ENCODE measurements at regions not wholly inside any gene's neighbourhood (a gene's known extent, or its start where the extent isn't known, plus 50 kb on each side); places are given as distances from the start of the nearest gene placed in this dataset.

GRCh38 chr5:104178829-104179456, 616.4 kb upstream of the NUDT12 start:
- intact Hi-C loops (cut with micrococcal nuclease; ENCODE audit: unreplicated experiment), result loop anchor here (1.0 to 10.0 kb wide), 3 partner anchors 234 to 597 kb away; no protein-coding TSS in a partner anchor
- no peaks in the 10 kb centered on the region for H3K36me3 ChIP-seq (ENCODE audit: insufficient read depth, low read length, poor library complexity, severe bottlenecking)
- no TSS peak for BruUV-seq (replicated peaks)
- no peak overlapping the region for H3K4me3 ChIP-seq (ENCODE audit: low read depth, low read length, poor library complexity, severe bottlenecking)
- peaks cover 31% of the 10 kb centered on the region for H3K9me3 ChIP-seq (ENCODE audit: low read depth, low read length, poor library complexity, severe bottlenecking)
- no peak overlapping the region for H3K27ac ChIP-seq (ENCODE audit: low read depth, low read length, poor library complexity, severe bottlenecking)
- peaks cover 4% of the 10 kb centered on the region for H3K4me1 ChIP-seq (ENCODE audit: insufficient read depth, low read length, poor library complexity, severe bottlenecking)
- peak; percentile 50 for TF ChIP-seq CTCF (conservative IDR thresholded peaks at IDR 0.05; ENCODE audit: low read depth, low read length)
- TF ChIP-seq EZH2 (IDR thresholded peaks at IDR 0.05; ENCODE audit: borderline replicate concordance, low read depth, low read length, poor library complexity, severe bottlenecking), result no peak
- no peaks in the 10 kb centered on the region for H3K27me3 ChIP-seq (replicated peaks; ENCODE audit: insufficient read depth, low read depth, low read length, poor library complexity)
- peak; percentile 66 for DNase-seq (ENCODE audit: low spot score)
- POLR2A ChIA-PET (ENCODE audit: low non-redundant PET), result no interaction called here
- CTCF ChIA-PET, result interaction anchor here (0.6 to 1.3 kb wide), 6 partner anchors 11 to 1873 kb away, joined by 3 to 8 read pairs (median 3); no protein-coding TSS in a partner anchor

- POLR2A ChIA-PET (ENCODE audit: low non-redundant PET), result no interaction called here
- BruUV-seq (replicated peaks), result no TSS peak
- TF ChIP-seq CTCF (conservative IDR thresholded peaks at IDR 0.05; ENCODE audit: low read depth, low read length) (no peak), EZH2 (IDR thresholded peaks at IDR 0.05; ENCODE audit: borderline replicate concordance, low read depth, low read length, poor library complexity, severe bottlenecking) (no peak)
- Histone ChIP-seq H3K27ac (ENCODE audit: low read depth, low read length, poor library complexity, severe bottlenecking) (no peak overlapping the region), H3K4me1 (ENCODE audit: insufficient read depth, low read length, poor library complexity, severe bottlenecking) (peaks cover 10% of the 10 kb centered on the region), H3K4me3 (ENCODE audit: low read depth, low read length, poor library complexity, severe bottlenecking) (no peak overlapping the region), H3K9me3 (ENCODE audit: low read depth, low read length, poor library complexity, severe bottlenecking) (peaks cover 31% of the 10 kb centered on the region), H3K36me3 (ENCODE audit: insufficient read depth, low read length, poor library complexity, severe bottlenecking) (no peaks in the 10 kb centered on the region), H3K27me3 (replicated peaks; ENCODE audit: insufficient read depth, low read depth, low read length, poor library complexity) (no peaks in the 10 kb centered on the region)
- CTCF ChIA-PET, result interaction anchor here (0.6 kb wide), 1 partner anchor 590 kb away, joined by 3 read pairs; no protein-coding TSS in a partner anchor
- DNase-seq (ENCODE audit: low spot score), result no peak
- intact Hi-C loops (cut with micrococcal nuclease; ENCODE audit: unreplicated experiment), result loop anchor here (10.0 kb wide), 1 partner anchor 233 kb away; no protein-coding TSS in a partner anchor
Measured at GRCh38 chr5:104178066-104178465, 615.5 kb upstream of the NUDT12 start.

- CTCF ChIA-PET, result no interaction called here
- H3K9me3 ChIP-seq (ENCODE audit: low read depth, low read length, poor library complexity, severe bottlenecking), result peaks cover 31% of the 10 kb centered on the region
- TF ChIP-seq EZH2 (IDR thresholded peaks at IDR 0.05; ENCODE audit: borderline replicate concordance, low read depth, low read length, poor library complexity, severe bottlenecking) (no peak), CTCF (conservative IDR thresholded peaks at IDR 0.05; ENCODE audit: low read depth, low read length) (no peak)
- DNase-seq (ENCODE audit: low spot score), result no peak
- H3K36me3 ChIP-seq (ENCODE audit: insufficient read depth, low read length, poor library complexity, severe bottlenecking), result no peaks in the 10 kb centered on the region
- no peak overlapping the region for H3K27ac ChIP-seq (ENCODE audit: low read depth, low read length, poor library complexity, severe bottlenecking)
- no peak overlapping the region for H3K4me3 ChIP-seq (ENCODE audit: low read depth, low read length, poor library complexity, severe bottlenecking)
- H3K4me1 ChIP-seq (ENCODE audit: insufficient read depth, low read length, poor library complexity, severe bottlenecking), result peaks cover 10% of the 10 kb centered on the region
- POLR2A ChIA-PET (ENCODE audit: low non-redundant PET), result no interaction called here
- no TSS peak for BruUV-seq (replicated peaks)
- intact Hi-C loops (cut with micrococcal nuclease; ENCODE audit: unreplicated experiment), result loop anchor here (10.0 kb wide), 1 partner anchor 233 kb away; no protein-coding TSS in a partner anchor
- H3K27me3 ChIP-seq (replicated peaks; ENCODE audit: insufficient read depth, low read depth, low read length, poor library complexity), result no peaks in the 10 kb centered on the region
Measured at GRCh38 chr5:104177651-104178050, 615.1 kb upstream of the NUDT12 start.

Measured in A673 (cell line).